NCI-H345 treated with DMSO at 0.1 percent for 48 hours (cell line): ENCODE measurements at regions not wholly inside any gene's neighbourhood (a gene's known extent, or its start where the extent isn't known, plus 50 kb on each side); places are given as distances from the start of the nearest gene placed in this dataset.
"Not testable (repeated sequence)": the region's sequence is repeated elsewhere in the genome, so short reads cannot be mapped to it uniquely, and the experiment has no call there.

Experiments
- DNase-seq: peaks from one replicate; lab custom pipeline; 2025; ENCODE audit not compliant: unreplicated experiment; lab: John Stamatoyannopoulos, UW

- DNase-seq, result no peak
Observed at GRCh38 chr6:22164236-22164635, 132.6 kb downstream of the PRL start.

GRCh38 chr6:22171006-22171405, 125.8 kb downstream of the PRL start:
- DNase-seq, result not testable (repeated sequence)

- DNase-seq, result not testable (repeated sequence)
Observed at GRCh38 chr6:22171885-22172284, 125.0 kb downstream of the PRL start.

GRCh38 chr6:22173311-22173710, 123.5 kb downstream of the PRL start:
- no peak for DNase-seq

GRCh38 chr6:22180250-22180649, 116.6 kb downstream of the PRL start:
- not testable (repeated sequence) for DNase-seq

- DNase-seq, result no peak
Observed at GRCh38 chr6:22184371-22184770, 112.5 kb downstream of the PRL start.

GRCh38 chr6:22189946-22190345, 106.9 kb downstream of the PRL start:
- DNase-seq, result no peak

- no peak for DNase-seq
Observed at GRCh38 chr6:22194188-22194921, 102.5 kb downstream of the PRL start.

- no peak for DNase-seq
Observed at GRCh38 chr6:22199771-22200170, 97.1 kb downstream of the PRL start.

GRCh38 chr6:22204153-22204552, 92.7 kb downstream of the PRL start:
- no peak for DNase-seq

GRCh38 chr6:22205266-22205665, 91.6 kb downstream of the PRL start:
- DNase-seq, result no peak

- DNase-seq, result no peak
Observed at GRCh38 chr6:22206106-22206505, 90.7 kb downstream of the PRL start.

- DNase-seq, result no peak
Observed at GRCh38 chr6:22208026-22208425, 88.8 kb downstream of the PRL start.

GRCh38 chr6:22214314-22214713, 82.5 kb downstream of the PRL start:
- DNase-seq, result no peak

GRCh38 chr6:22215474-22215873, 81.4 kb downstream of the PRL start:
- not testable (repeated sequence) for DNase-seq

GRCh38 chr6:22218410-22218809, 78.4 kb downstream of the PRL start:
- no peak for DNase-seq

- DNase-seq, result no peak
Observed at GRCh38 chr6:22219925-22220324, 76.9 kb downstream of the PRL start.

- no peak for DNase-seq
Observed at GRCh38 chr6:22221211-22221610, 75.6 kb downstream of the PRL start.

GRCh38 chr6:22221630-22222029, 75.2 kb downstream of the PRL start:
- no peak for DNase-seq

GRCh38 chr6:22222469-22222868, 74.4 kb downstream of the PRL start:
- no peak for DNase-seq

- DNase-seq, result no peak
Observed at GRCh38 chr6:22227824-22228610, 68.8 kb downstream of the PRL start.

GRCh38 chr6:22231050-22231449, 65.8 kb downstream of the PRL start:
- no peak for DNase-seq
